GM12864 (cell line): ENCODE measurements at regions not wholly inside any gene's neighbourhood (a gene's known extent, or its start where the extent isn't known, plus 50 kb on each side); places are given as distances from the start of the nearest gene placed in this dataset.

Experiments used
- DNase-seq: peaks from one replicate; pipeline ENCODE4 v3.0.0-alpha.2; 2011; ENCODE audit warnings: low read depth
- H3K4me3 ChIP-seq: 2 replicates; pipeline ENCODE4 v1.5.1; 2011; ENCODE audit warnings: mild to moderate bottlenecking, low read depth, low read length, control low read depth
- CTCF ChIP-seq: IDR thresholded peaks from 2 replicates; pipeline ENCODE4 v1.5.1; 2011; ENCODE audit warnings: low read depth, mild to moderate bottlenecking, moderate library complexity, low read length, control low read depth, inconsistent platforms; ENCODE audit errors: missing control alignments

- TF ChIP-seq CTCF = no peak
Measured at GRCh38 chr10:131847241-131847783, 53.5 kb upstream of the PPP2R2D start.

GRCh38 chr10:131848296-131848695, 52.5 kb upstream of the PPP2R2D start:
- no peak for TF ChIP-seq CTCF
- no peak overlapping the region for H3K4me3 ChIP-seq
- DNase-seq = no peak

More at GRCh38 chr10:131847241-131847783, 53.5 kb upstream of the PPP2R2D start:
- no peak for DNase-seq
- no peak overlapping the region for H3K4me3 ChIP-seq

GRCh38 chr10:131848741-131849590, 51.8 kb upstream of the PPP2R2D start:
- no peak overlapping the region for H3K4me3 ChIP-seq
- no peak for TF ChIP-seq CTCF
- DNase-seq = no peak

- TF ChIP-seq CTCF = no peak
- no peak overlapping the region for H3K4me3 ChIP-seq
- no peak for DNase-seq
Measured at GRCh38 chr10:131849591-131850382, 51.0 kb upstream of the PPP2R2D start.

- no peak overlapping the region for H3K4me3 ChIP-seq
- no peak for DNase-seq
- no peak for TF ChIP-seq CTCF
Measured at GRCh38 chr10:131850383-131850870, 50.4 kb upstream of the PPP2R2D start.
